CD4-positive, alpha-beta T cell treated with Interferon alpha-2 for 1 hour (primary cell): ENCODE measurements at regions not wholly inside any gene's neighbourhood (a gene's known extent, or its start where the extent isn't known, plus 50 kb on each side); places are given as distances from the start of the nearest gene placed in this dataset.
"Not testable (repeated sequence)": the region's sequence is repeated elsewhere in the genome, so short reads cannot be mapped to it uniquely, and the experiment has no call there.

ENCODE experiments used
- DNase-seq, 2 donors: peaks; one replicate each; pipeline ENCODE4 v3.0.0-alpha.2; 2020 to 2022

GRCh38 chr16:59590845-59591244 lies 856.7 kb upstream of the GOT2 start:
- no peak for DNase-seq

GRCh38 chr16:59586331-59586730 lies 852.2 kb upstream of the GOT2 start:
- no peak for DNase-seq

- DNase-seq = no peak
Observed at GRCh38 chr16:59574296-59574695, 840.2 kb upstream of the GOT2 start.

- DNase-seq = no peak
Observed at GRCh38 chr16:59573528-59574271, 839.6 kb upstream of the GOT2 start.

- DNase-seq = no peak
Observed at GRCh38 chr16:59567496-59567895, 833.4 kb upstream of the GOT2 start.

- DNase-seq = no peak
Observed at GRCh38 chr16:59566446-59566845, 832.3 kb upstream of the GOT2 start.

GRCh38 chr16:59558679-59559078 lies 824.6 kb upstream of the GOT2 start:
- DNase-seq = no peak

GRCh38 chr16:59552164-59552563 lies 818.0 kb upstream of the GOT2 start:
- DNase-seq = no peak

- no peak for DNase-seq
Observed at GRCh38 chr16:59545721-59546120, 811.6 kb upstream of the GOT2 start.

GRCh38 chr16:59543641-59544040 lies 809.5 kb upstream of the GOT2 start:
- no peak for DNase-seq

- no peak for DNase-seq
Observed at GRCh38 chr16:59540621-59541020, 806.5 kb upstream of the GOT2 start.

- no peak for DNase-seq
Observed at GRCh38 chr16:59535298-59535697, 801.2 kb upstream of the GOT2 start.

- no peak for DNase-seq
Observed at GRCh38 chr16:59527206-59527997, 793.3 kb upstream of the GOT2 start.

GRCh38 chr16:59522826-59523225 lies 788.7 kb upstream of the GOT2 start:
- no peak for DNase-seq

- not testable (repeated sequence) for DNase-seq
Observed at GRCh38 chr16:59518721-59519120, 784.6 kb upstream of the GOT2 start.

- no peak for DNase-seq
Observed at GRCh38 chr16:59514651-59515050, 780.5 kb upstream of the GOT2 start.

GRCh38 chr16:59510008-59510424 lies 775.9 kb upstream of the GOT2 start:
- no peak for DNase-seq

- no peak for DNase-seq
Observed at GRCh38 chr16:59500601-59501000, 766.5 kb upstream of the GOT2 start.

GRCh38 chr16:59487067-59487466 lies 753.0 kb upstream of the GOT2 start:
- no peak for DNase-seq

GRCh38 chr16:59484833-59485516 lies 750.9 kb upstream of the GOT2 start:
- DNase-seq = no peak

- no peak for DNase-seq
Observed at GRCh38 chr16:59478838-59479237, 744.7 kb upstream of the GOT2 start.

GRCh38 chr16:59470556-59470955 lies 736.4 kb upstream of the GOT2 start:
- DNase-seq = no peak

GRCh38 chr16:59469266-59469665 lies 735.1 kb upstream of the GOT2 start:
- no peak for DNase-seq

- DNase-seq = no peak
Observed at GRCh38 chr16:59463776-59464175, 729.7 kb upstream of the GOT2 start.
